WERI-Rb-1 (cell line): ENCODE measurements at regions not wholly inside any gene's neighbourhood (a gene's known extent, or its start where the extent isn't known, plus 50 kb on each side); places are given as distances from the start of the nearest gene placed in this dataset.

Source experiments
- DNase-seq: peaks from one replicate; pipeline ENCODE4 v3.0.0-alpha.2; 2020
- H3K27ac ChIP-seq: fragments of 250-450 bp; sonication (Bioruptor Pico); 2 replicates; pipeline ENCODE4 v1.5.1; 2020; ENCODE audit warnings: mild to moderate bottlenecking, moderate library complexity
- H3K27me3 ChIP-seq: fragments of 250-450 bp; sonication (Bioruptor Pico); 2 replicates; pipeline ENCODE4 v1.5.1; 2021; ENCODE audit warnings: mild to moderate bottlenecking, low read depth, moderate library complexity; ENCODE audit not compliant: insufficient read depth, severe bottlenecking
- H3K36me3 ChIP-seq: fragments of 250-450 bp; sonication (Bioruptor Pico); 2 replicates; pipeline ENCODE4 v1.5.1; 2020; ENCODE audit warnings: mild to moderate bottlenecking, moderate library complexity
- H3K4me3 ChIP-seq: 2 replicates; pipeline ENCODE4 v1.5.1; 2011; ENCODE audit warnings: low read depth, mild to moderate bottlenecking, control low read depth, low read length
- H3K9me3 ChIP-seq: fragments of 250-450 bp; sonication (Bioruptor Pico); 2 replicates; pipeline ENCODE4 v1.5.1; 2021; ENCODE audit warnings: mild to moderate bottlenecking, moderate library complexity; ENCODE audit not compliant: severe bottlenecking
- CTCF ChIP-seq: IDR thresholded peaks from 2 replicates; pipeline ENCODE4 v1.5.1; 2011; ENCODE audit warnings: low read depth, mild to moderate bottlenecking, control low read depth, inconsistent platforms, low read length

DNA sequence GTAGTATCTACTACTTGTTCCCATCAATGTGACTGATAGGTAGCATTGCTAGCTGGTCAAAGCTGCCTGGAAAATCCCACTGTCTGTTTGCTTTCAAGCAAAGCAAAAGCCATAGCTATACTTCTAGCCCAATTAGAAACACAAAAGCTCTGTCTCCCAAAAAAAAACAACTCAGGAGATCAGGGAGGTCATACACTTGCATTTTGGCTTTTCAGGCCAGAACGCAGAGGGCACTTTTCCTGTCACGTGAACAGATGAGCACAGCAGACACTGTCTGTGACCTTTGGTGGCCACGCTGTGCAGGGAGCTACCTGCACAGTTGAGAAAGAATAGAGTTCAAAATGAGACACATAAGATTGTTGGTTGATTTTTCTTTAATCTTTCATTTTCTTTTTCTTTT is 441.7 kb upstream of the PDZRN3 start:
- Histone ChIP-seq H3K4me3 (no peak overlapping the region), H3K27ac (no peak overlapping the region), H3K9me3 (no peaks in the 10 kb centered on the region), H3K36me3 (no peaks in the 10 kb centered on the region), H3K27me3 (no peaks in the 10 kb centered on the region)
- no peak for DNase-seq
- TF ChIP-seq CTCF, result no peak

DNA sequence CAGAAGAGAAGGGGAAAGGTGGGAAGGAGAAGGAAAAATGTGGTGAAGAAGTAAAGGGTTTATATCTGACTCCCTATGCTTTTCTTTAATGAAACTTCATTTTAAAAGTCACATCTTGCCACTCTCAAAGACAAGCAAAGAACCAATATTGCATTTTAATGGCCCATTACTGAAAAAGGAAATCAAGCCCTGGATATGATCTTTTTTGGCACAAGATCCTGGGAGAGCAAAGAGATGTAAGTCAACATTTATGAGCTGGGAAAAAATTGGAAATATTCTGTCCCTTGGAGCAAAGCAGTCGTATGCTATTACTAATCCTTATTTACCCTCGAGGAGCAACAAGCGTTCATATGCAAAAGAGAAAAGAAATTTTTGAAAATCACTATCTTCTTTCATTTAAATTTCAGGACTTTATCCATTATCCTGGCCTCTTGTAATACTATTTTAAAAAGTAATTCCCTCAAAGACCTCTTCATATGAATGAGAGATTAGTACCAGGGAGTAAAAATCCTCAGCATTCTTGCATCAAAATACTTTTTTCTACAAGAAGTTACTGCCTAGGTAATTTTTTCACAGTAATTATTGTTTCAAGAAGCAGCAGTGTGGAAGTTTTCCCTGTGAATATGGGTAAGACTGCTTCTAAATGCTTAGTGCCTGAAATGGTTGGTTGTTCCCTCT is 435.3 kb upstream of the PDZRN3 start:
- TF ChIP-seq CTCF, result no peak
- Histone ChIP-seq H3K36me3 (no peaks in the 10 kb centered on the region), H3K27me3 (no peaks in the 10 kb centered on the region), H3K4me3 (no peak overlapping the region), H3K27ac (no peak overlapping the region), H3K9me3 (no peaks in the 10 kb centered on the region)
- DNase-seq, result no peak

DNA sequence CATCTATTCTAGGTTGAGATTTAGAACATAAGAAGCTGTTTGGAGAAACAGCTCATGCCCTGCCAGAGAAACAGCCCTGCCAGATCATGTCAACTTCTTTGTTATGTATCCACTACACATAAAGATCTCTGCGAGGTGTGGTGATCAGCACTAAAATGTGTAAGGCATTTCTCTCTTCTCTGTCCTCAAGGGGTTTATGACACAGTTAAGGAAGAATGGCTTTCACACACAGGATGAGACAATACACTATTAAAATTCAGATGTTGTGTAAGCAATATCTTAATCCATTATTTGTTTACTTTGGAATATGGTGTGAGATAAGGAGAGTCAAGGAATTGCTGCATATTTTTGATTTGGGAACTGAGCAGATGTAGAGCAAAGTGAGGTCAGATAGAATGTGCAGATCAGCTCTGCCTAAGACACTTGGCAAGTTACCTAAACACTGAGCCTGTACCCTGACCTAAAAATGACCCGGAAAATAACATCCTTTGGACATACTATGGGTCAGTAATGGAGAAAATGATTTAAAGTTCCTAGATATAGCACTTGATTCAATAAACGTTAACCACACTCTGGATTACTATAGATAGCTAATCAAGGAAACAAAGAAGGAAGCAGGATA is 434.7 kb upstream of the PDZRN3 start:
- Histone ChIP-seq H3K9me3 (no peaks in the 10 kb centered on the region), H3K27ac (no peak overlapping the region), H3K4me3 (no peak overlapping the region), H3K27me3 (no peaks in the 10 kb centered on the region), H3K36me3 (no peaks in the 10 kb centered on the region)
- TF ChIP-seq CTCF, result no peak
- no peak for DNase-seq

DNA sequence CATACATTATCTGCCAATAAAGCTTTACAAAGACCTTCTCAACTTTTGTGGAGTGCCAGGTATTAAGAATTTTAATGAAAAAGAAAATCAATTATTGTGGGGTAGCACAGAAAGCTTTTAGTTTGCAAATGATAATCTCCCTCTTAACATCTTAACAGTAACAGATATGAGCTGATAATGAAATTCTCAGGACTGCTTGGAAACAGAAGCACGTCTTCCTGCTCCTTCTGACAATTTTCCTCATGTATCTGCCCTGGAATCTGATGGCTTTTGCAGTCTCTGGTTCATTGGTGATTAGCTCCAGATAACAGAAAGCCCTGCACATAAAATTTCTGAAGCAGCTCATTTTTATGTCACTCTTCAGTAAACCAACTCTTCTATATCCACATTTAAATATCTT is 432.4 kb upstream of the PDZRN3 start:
- no peak overlapping the region for H3K27ac ChIP-seq
- DNase-seq, result no peak
- H3K4me3 ChIP-seq, result no peak overlapping the region
- no peaks in the 10 kb centered on the region for H3K27me3 ChIP-seq
- H3K9me3 ChIP-seq, result no peaks in the 10 kb centered on the region
- no peaks in the 10 kb centered on the region for H3K36me3 ChIP-seq
- no peak for TF ChIP-seq CTCF

GRCh38 chr3:74055061-74055460 is 430.3 kb upstream of the PDZRN3 start:
- H3K36me3 ChIP-seq, result no peaks in the 10 kb centered on the region
- no peak for DNase-seq

More at GRCh38 chr3:74055061-74055460, 430.3 kb upstream of the PDZRN3 start:
- Histone ChIP-seq H3K4me3 (no peak overlapping the region), H3K9me3 (no peaks in the 10 kb centered on the region), H3K27ac (no peak overlapping the region), H3K27me3 (no peaks in the 10 kb centered on the region)
- no peak for TF ChIP-seq CTCF
